LNCaP clone FGC (cell line): ENCODE measurements at regions not wholly inside any gene's neighbourhood (a gene's known extent, or its start where the extent isn't known, plus 50 kb on each side); places are given as distances from the start of the nearest gene placed in this dataset.

Experiments used
- DNase-seq: peaks from one replicate; pipeline ENCODE4 v3.0.0-alpha.2; 2011; ENCODE audit warnings: low read depth
- H3K4me3 ChIP-seq: 2 replicates; pipeline ENCODE4 v1.5.1; 2011; ENCODE audit warnings: mild to moderate bottlenecking, low read depth, low read length, control low read depth
- TF ChIP-seq, protein P1 (sequence below): IDR thresholded peaks from 2 replicates; pipeline ENCODE4 v1.5.1; 2012; ENCODE audit warnings: mild to moderate bottlenecking; ENCODE audit not compliant: control insufficient read depth, insufficient read depth; ENCODE audit errors: extremely low read depth

DNA sequence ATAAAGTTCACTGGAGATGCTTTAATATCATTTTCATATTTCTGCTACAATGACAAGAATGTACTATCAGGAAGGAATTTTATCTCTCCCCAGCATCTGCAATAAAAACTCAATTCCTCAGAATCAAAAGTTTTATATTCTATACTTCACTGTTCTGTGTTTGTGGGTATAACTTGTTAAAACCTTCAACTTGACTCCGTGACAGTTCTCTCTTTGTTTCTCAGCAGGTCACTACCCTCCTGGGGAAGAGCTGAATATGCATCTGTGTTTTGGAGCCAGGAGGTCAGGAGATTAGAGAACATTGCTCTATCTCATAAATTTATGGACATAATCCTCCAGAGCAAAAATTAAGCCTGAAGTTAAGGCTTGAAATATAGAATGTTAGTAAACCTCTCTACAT is 411.4 kb downstream of the TRIB2 start:
- DNase-seq: no peak
- TF ChIP-seq, protein P1, sequence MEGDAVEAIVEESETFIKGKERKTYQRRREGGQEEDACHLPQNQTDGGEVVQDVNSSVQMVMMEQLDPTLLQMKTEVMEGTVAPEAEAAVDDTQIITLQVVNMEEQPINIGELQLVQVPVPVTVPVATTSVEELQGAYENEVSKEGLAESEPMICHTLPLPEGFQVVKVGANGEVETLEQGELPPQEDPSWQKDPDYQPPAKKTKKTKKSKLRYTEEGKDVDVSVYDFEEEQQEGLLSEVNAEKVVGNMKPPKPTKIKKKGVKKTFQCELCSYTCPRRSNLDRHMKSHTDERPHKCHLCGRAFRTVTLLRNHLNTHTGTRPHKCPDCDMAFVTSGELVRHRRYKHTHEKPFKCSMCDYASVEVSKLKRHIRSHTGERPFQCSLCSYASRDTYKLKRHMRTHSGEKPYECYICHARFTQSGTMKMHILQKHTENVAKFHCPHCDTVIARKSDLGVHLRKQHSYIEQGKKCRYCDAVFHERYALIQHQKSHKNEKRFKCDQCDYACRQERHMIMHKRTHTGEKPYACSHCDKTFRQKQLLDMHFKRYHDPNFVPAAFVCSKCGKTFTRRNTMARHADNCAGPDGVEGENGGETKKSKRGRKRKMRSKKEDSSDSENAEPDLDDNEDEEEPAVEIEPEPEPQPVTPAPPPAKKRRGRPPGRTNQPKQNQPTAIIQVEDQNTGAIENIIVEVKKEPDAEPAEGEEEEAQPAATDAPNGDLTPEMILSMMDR: no peak
- H3K4me3 ChIP-seq: no peak overlapping the region

GRCh38 chr2:13135369-13135768 is 418.6 kb downstream of the TRIB2 start:
- TF ChIP-seq, protein P1: no peak
- DNase-seq: no peak
- H3K4me3 ChIP-seq: no peak overlapping the region

GRCh38 chr2:13135856-13136255 is 419.1 kb downstream of the TRIB2 start:
- no peak for DNase-seq
- TF ChIP-seq, protein P1: no peak
- H3K4me3 ChIP-seq: no peak overlapping the region

DNA sequence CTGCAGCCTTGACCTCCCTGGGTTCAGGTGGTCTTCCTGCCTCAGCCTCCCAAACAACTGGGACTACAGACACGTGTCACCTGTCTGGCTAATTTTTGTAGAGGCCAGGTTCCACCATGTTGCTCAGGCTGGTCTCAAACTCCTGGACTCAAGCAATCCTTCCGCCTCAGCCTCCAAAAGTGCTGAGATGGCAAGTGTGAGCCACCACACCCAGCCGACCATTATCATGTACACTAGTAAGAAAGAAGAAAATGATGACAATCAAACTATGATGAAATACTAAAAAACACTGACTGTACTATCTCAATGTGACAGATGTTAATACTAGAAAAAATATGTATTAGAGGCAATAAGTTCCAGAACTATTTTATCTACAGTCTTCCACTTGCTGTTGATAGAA is 420.9 kb downstream of the TRIB2 start:
- DNase-seq: no peak
- TF ChIP-seq, protein P1: no peak
- no peak overlapping the region for H3K4me3 ChIP-seq

- DNase-seq: no peak
- H3K4me3 ChIP-seq: no peak overlapping the region
- TF ChIP-seq, protein P1: no peak
Observed at GRCh38 chr2:13141315-13141714, 424.6 kb downstream of the TRIB2 start.

- TF ChIP-seq, protein P1: 0 out of 2 replicates have a peak, but pooled peaks have one; percentile 7
- no peak for DNase-seq
- no peak overlapping the region for H3K4me3 ChIP-seq
Observed at GRCh38 chr2:13143451-13143850, 426.7 kb downstream of the TRIB2 start.

DNA sequence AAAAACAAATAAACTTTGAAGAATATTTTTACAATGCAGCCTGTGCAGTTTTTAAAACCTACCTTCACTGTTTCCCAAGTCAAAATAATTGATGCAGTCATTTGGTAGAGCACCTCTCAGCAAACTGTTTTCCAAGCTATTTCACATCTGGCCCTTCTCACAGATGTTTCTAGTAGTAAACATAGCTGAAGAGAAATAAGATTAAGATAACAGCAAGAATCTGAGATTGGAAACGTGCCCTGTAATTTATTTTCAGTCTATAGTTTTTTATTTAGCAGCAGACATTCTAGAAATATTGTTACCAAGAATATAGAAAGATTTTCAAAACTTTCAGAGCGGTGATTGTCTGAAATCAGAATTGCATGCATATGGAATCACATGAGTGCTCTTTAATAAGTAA is 440.2 kb downstream of the TRIB2 start:
- H3K4me3 ChIP-seq: no peak overlapping the region
- TF ChIP-seq, protein P1: no peak
- no peak for DNase-seq
